Prostate gland (tissue), 2 donors: ENCODE measurements at regions not wholly inside any gene's neighbourhood (a gene's known extent, or its start where the extent isn't known, plus 50 kb on each side); places are given as distances from the start of the nearest gene placed in this dataset.

ENCODE experiments used
- POLR2AphosphoS5 ChIP-seq: sonication (generic); formaldehyde crosslinking; IDR thresholded peaks from one replicate; pipeline ENCODE4 v1.6.1; 2017; ENCODE audit warnings: antibody characterized with exemption
- TF ChIP-seq, protein P1 (sequence below), 4 experiments: fragments of 200-600 bp in 2 of 4; fragments of 450-650 bp in 2 of 4; sonication (generic) in 2 of 4; IDR thresholded peaks; 1 replicate in 3 of 4; 2 replicates in 1 of 4; pipeline ENCODE4 v1.5.1; 2016 to 2019; ENCODE audit warnings: antibody characterized with exemption in 4 of 4, mild to moderate bottlenecking in 2 of 4, moderate library complexity in 2 of 4

DNA sequence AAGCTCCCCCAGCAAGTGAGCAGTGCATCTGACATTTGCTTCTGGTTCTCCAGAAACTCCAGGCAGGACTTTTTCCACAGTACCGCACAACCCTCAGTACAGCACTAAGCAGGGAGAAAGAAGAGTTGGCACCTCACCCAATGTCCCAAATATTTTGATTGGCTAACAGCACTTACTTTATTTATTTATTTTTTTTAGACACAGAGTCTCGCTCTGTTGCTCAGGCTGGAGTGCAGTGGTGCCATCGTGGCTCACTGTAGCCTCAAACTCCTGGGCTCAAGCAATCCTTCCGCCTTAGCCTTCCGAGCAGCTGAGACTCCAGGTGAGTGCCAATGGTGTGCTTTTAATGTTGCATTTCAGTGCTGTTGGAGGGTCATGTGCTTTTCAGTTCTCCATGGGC lies 200.3 kb upstream of the ZMIZ1 start:
- TF ChIP-seq, protein P1, sequence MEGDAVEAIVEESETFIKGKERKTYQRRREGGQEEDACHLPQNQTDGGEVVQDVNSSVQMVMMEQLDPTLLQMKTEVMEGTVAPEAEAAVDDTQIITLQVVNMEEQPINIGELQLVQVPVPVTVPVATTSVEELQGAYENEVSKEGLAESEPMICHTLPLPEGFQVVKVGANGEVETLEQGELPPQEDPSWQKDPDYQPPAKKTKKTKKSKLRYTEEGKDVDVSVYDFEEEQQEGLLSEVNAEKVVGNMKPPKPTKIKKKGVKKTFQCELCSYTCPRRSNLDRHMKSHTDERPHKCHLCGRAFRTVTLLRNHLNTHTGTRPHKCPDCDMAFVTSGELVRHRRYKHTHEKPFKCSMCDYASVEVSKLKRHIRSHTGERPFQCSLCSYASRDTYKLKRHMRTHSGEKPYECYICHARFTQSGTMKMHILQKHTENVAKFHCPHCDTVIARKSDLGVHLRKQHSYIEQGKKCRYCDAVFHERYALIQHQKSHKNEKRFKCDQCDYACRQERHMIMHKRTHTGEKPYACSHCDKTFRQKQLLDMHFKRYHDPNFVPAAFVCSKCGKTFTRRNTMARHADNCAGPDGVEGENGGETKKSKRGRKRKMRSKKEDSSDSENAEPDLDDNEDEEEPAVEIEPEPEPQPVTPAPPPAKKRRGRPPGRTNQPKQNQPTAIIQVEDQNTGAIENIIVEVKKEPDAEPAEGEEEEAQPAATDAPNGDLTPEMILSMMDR (IDR thresholded peaks at IDR 0.05) = no peak
- TF ChIP-seq POLR2AphosphoS5 = no peak
